Activated T-helper 1 cell treated with Interleukin-2 at 50 U/mL for 16 hours (primary cell): ENCODE measurements at regions not wholly inside any gene's neighbourhood (a gene's known extent, or its start where the extent isn't known, plus 50 kb on each side); places are given as distances from the start of the nearest gene placed in this dataset.

Source experiments
- DNase-seq: peaks from one replicate; pipeline ENCODE4 v3.0.0-alpha.2; 2020; ENCODE audit warnings: low read depth

GRCh38 chr9:126125577-126125976, 201.1 kb upstream of the MVB12B start:
- DNase-seq = no peak

- DNase-seq = no peak
Observed at GRCh38 chr9:126125992-126126409, 200.6 kb upstream of the MVB12B start.

- DNase-seq = no peak
Observed at GRCh38 chr9:126126807-126127206, 199.8 kb upstream of the MVB12B start.

- DNase-seq = no peak
Observed at GRCh38 chr9:126127591-126127990, 199.0 kb upstream of the MVB12B start.

- no peak for DNase-seq
Observed at GRCh38 chr9:126128494-126129142, 198.0 kb upstream of the MVB12B start.

GRCh38 chr9:126131066-126132010, 195.3 kb upstream of the MVB12B start:
- no peak for DNase-seq

GRCh38 chr9:126132746-126133145, 193.9 kb upstream of the MVB12B start:
- DNase-seq = no peak

- no peak for DNase-seq
Observed at GRCh38 chr9:126144196-126144595, 182.4 kb upstream of the MVB12B start.

GRCh38 chr9:126144603-126145456, 181.8 kb upstream of the MVB12B start:
- no peak for DNase-seq

- no peak for DNase-seq
Observed at GRCh38 chr9:126145887-126146253, 180.8 kb upstream of the MVB12B start.

- DNase-seq = no peak
Observed at GRCh38 chr9:126146254-126147145, 180.1 kb upstream of the MVB12B start.

GRCh38 chr9:126147186-126147935, 179.3 kb upstream of the MVB12B start:
- DNase-seq = no peak

- DNase-seq = no peak
Observed at GRCh38 chr9:126147936-126148870, 178.4 kb upstream of the MVB12B start.

GRCh38 chr9:126148994-126149393, 177.6 kb upstream of the MVB12B start:
- no peak for DNase-seq

GRCh38 chr9:126149661-126150060, 177.0 kb upstream of the MVB12B start:
- DNase-seq = no peak

- no peak for DNase-seq
Observed at GRCh38 chr9:126150411-126151030, 176.1 kb upstream of the MVB12B start.

GRCh38 chr9:126151031-126151685, 175.5 kb upstream of the MVB12B start:
- no peak for DNase-seq

GRCh38 chr9:126151686-126152134, 174.9 kb upstream of the MVB12B start:
- no peak for DNase-seq
